HG03354 (cell line): ENCODE measurements at regions not wholly inside any gene's neighbourhood (a gene's known extent, or its start where the extent isn't known, plus 50 kb on each side); places are given as distances from the start of the nearest gene placed in this dataset.

ENCODE experiments used
- ATAC-seq: cut with Tn5 transposase; IDR thresholded peaks from one replicate; pipeline ENCODE4 v1.9.1; 2021; ENCODE audit warnings: mild to moderate bottlenecking; ENCODE audit not compliant: unreplicated experiment, poor library complexity, severe bottlenecking

DNA sequence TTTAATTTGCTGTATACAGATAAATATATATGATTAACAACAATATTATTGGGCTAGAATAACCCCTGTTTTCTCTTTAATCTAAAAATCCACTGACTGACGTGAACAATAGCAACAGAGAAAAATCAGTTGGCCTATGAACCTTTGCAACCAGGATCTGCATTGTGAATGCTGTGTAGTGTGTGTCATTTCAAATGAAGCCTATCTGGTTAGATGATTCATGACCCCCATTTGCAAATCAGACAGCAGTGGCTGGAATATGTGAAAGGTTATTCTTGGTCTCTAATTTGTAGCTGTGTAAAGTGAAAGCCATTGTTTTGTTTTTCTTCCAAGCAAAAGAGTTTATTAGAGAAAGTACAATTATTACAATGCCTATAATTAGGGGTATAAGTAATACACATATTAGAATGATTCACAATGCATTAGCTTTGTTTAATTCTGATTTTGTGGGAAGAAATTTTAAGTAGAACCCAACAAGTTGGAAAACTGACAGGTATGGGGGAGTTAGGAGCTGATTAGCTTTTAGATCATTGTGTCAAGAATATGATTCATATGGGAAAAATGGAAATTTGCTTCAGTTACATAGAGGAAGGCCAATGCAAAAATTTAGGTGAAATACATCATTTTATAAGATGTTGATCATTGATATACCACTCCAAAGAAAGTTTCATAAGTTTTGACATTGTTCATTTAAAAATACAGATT, 1362.2 kb upstream of the TMEFF2 start:
- no peak for ATAC-seq

DNA sequence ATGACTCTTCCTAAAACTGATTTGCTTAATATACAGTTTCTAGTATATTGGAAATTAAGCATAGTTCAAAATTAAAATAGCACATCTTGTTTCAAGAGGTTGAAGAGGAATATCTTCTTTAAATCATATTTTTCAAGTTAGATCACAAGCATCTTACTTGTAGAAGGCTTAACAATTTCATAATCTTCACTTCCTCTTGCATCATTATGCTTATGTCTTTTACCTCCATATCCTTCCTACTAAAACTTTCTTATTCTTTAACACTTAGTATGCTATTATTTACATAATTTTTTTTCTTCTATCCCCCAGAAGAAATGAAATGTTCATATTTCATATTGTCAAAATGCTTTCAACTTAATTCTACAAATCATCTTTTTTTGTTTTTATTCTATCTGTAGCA, 1354.9 kb upstream of the TMEFF2 start:
- no peak for ATAC-seq

DNA sequence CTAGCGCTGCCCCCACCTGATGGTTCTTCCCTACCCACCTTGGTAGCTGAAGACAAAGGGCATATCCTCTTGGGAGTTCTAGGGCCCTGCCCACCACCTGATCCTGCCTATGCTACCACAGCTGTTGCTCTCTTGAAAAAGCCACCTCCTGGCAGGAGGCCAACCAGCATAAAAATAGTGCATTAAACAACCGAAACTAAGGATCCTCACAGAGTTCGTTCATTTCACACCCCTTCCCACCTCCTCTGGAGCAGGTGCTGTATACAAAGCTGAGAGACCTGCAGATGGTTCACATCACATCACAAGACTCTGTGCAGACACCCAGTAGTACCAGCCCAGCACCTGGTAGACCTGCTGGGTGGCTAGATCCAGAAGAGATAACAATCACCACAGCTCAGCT, 1348.0 kb upstream of the TMEFF2 start:
- ATAC-seq = no peak

DNA sequence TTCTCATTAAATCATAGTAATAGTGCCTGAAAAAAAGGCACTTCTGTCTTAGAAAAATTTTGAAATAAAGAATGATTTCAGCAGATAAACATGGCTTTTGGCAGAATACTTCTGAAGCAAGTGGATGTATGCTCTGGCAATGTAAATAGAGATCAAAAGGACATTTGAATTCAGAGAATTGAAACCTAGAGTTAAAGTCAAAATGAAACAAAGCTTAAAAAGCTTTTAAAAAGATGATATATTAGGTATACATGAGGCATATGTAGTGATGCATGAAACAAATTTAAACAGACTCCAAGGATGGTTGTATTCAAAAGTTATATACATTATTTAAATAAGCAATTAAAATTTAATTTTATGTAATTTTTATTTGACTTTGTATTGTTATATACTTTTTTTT, 1344.5 kb upstream of the TMEFF2 start:
- peak; percentile 91 for ATAC-seq

DNA sequence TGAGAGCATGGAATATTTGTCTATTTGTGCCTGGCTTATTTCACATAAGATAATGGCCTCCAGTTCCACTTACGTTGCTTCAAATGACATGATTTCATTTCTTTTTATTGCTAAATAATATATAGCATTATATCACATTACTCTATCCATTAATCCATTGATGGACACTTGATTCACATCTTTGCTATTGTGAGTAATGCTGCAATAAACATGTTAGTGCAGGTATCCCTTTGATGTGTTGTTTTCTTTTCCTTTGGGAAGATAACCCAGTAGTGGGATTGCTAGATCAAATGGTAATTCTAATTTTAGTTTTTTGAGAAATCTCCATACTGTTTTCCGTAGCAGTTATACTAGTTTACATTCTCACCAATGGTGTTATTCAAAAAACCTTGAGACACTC, 1343.3 kb upstream of the TMEFF2 start:
- no peak for ATAC-seq

DNA sequence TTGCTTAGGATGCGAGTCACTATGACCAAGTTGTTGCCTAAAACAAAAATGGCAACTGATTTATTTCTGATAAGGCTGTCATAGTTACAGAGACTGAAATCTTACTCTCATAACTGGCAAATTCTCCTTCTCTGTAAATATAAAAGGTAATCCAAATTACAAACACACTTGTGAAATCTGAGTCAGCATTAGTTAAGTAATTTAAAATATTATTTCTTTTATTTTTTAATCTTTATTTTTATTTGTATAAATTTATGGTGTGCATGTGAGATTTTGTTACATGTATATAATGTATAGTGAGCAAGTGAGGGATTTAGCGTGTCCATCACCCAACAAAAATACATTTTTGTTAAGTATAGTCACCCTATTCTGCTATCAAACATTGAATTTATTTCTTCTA, 1342.8 kb upstream of the TMEFF2 start:
- no peak for ATAC-seq

DNA sequence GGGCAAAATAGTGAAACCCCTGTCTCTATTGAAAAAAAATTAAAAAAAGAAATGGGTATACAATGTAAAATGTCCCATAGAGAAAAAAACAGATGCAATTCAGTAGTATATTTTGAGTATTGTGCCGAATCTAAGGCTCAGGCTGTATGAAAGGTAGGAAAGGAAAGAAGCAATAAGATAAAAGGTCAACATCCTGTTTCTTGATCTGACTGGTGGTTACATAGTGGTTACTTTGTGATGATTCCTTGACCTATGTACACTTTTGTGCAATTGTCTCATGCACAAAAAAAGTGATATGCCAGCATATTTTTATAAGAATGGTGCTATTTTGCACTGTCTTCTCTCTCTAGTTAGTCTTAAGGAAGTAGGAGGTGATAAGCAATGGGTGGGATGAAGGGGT, 1333.7 kb upstream of the TMEFF2 start:
- no peak for ATAC-seq

DNA sequence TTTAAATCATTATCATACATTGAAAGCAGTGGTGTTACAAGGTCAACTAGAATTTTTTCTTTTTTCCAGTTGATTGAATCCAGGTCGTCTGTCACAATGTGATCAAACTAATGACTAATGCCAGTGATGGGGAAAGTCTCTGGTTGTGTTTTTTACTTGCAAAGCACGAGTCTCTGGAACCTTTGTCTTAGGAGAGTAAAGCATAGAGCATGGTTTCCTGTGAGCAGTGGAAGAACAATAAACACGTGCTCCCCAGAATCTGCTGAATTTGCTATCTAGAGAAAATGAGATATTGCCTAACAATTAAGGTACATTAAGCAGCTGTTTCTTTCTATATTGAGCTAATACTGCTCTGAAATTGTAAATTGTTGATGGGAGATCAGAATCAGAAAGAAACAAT, 1332.4 kb upstream of the TMEFF2 start:
- no peak for ATAC-seq

DNA sequence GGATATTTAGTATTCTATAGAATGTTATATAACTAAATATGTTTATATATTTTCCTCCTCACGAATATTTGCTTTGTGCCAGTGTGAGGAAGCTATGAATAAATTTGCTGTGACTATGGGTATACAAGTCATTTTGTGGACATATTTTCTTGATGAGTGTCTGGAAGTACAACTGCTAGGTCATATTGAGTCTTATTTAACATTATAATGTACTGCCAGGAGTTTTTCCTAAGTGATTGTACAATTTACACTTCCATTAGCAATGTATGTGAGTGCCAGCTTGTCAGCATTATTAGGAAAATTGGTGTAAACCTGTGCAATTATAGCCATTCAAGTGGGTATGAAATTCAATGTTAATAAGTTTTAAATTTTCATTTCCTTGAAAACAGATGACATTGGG, 1328.9 kb upstream of the TMEFF2 start:
- ATAC-seq = no peak

DNA sequence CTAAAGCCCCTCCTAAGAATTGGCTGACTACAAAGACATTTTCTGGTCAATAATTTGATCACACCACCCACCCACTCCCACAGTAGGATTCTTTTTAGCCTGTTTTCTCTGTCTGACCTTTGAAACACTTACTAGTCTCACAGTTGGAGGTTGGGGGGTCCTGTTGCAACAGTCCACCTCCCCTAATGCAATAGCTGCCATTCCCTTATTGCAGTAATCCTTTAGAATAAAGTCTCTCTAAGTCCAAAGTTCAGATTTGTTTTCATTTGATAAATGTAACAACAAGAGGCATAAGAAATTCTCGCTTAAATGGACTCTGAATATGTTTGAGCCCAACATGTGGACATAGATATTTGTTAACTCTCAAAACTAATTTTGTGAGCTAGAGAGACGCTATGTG, 1326.8 kb upstream of the TMEFF2 start:
- no peak for ATAC-seq

DNA sequence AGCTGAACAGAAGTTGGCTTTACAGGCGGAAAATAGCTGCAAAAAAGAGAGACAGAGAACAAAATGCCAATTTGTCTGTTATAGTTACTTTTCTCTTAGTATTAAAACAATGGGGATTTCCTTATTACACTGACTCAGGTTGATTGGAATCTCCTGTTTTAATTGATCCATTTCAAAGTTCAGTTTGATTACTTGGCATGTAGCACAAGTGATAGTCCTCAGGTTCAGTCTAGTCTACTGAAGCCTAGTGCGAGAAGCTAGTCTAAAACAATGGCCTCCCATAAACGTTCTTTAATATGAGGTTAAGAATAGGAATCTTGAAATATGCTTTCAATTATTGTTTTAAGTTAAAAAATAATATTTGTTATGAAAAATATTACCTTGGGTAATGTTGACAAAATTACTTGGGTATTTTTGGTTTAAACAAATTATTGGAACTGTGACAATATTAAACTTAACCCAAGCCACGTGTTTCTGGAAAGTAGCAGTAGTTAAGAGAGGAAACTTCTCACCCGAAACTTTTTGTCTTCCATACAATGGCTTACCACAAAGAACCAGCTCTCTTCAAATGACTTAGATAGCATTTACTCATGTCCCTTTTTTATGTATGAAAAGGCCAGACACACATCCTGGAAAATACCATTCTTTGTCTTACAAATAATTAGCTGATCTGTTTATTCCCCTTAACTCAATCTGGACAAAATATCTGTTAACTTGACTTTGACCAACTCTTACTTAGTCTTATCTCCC, 1326.2 kb upstream of the TMEFF2 start:
- ATAC-seq = no peak

DNA sequence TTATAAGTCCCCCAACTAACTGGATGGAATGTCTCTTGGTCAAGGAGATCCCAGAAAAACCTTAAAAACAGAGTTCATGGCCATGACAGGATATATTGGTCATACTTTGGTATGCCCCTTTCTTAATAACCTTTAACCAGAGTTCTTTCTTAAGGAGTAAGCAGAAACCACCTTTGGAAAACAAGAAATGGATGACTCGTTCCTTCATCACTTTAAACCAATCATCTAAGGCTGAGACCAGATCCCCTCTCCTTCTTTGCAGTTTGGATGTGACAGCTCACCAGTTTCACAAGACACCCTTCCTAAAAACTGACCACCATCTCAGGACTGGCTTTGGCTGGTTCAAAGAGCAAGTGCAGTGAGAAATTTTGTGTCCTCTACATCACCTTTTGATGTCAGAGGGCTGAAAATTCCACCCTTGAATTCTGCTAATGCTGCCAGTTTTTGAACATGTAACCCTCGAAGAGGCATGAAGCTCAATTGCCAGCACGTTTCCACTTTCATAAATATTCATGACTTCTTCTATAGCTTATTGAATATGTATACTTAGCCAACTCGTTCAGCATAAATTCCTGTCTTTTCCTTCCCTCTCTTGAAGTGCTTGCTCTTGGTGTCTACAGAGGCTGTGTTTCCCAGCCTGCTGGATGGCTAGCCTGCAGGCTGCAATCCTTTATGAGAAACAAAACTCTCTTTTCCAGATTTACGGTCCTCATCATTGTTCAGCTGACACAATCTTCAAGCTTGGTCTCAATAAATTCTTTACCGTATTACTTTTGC, 1323.5 kb upstream of the TMEFF2 start:
- no peak for ATAC-seq

DNA sequence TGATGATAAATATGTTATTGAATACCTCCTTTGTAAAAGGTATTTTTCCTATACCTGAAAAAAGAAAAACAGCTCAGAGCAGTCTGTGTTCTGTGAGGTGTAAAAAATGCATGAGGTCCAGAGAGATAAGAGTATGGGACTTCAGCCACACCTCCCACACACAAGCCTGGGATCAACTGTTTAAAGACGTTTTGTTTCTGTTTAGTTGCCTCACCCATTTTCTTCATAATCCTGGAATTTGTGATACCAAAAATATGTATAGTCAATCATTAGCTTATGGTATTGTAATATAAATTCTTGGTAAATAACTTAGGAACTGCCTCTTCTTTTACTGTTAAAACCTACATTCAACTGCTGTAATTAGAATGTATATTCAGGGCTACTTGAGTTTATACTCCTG, 1322.9 kb upstream of the TMEFF2 start:
- no peak for ATAC-seq

DNA sequence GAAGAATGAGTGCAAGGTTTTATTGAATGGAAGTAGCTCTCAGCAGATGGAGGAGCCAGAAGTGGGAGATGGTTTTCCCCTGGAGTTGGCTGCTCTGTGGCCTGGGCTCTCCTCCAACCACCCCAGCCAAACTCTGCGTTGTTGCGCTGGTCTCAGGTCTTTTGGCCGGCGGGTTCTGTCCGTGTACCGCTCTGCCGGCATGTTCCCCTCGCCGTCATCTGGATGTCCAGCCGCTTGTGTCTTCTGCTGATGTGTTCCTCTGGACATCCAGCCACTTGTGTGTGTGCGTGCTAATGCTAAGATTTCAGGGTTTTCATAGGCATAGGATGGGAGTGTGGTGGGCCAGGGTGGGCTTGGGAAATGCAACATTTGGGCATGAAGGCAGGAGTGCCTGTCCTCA, 1311.3 kb upstream of the TMEFF2 start:
- ATAC-seq = no peak

DNA sequence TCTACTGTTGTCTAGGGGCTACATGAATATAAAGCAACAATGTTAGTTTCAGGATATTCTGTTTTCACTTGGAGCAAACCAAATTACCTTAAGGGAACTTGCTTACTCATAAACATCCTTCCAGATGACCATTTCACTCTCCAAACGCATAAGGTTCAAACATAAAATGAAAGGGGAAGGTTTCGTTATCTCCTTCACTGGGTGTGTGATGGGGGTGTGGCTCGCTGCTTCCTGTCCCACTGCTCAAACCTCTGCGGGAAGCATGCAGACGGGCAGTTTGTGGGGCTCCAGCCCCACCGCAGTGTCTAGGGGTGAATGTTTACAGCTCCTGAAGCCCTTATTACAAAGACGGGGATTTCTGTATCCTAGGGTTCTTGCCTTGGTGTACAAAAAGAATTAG, 1310.9 kb upstream of the TMEFF2 start:
- no peak for ATAC-seq

DNA sequence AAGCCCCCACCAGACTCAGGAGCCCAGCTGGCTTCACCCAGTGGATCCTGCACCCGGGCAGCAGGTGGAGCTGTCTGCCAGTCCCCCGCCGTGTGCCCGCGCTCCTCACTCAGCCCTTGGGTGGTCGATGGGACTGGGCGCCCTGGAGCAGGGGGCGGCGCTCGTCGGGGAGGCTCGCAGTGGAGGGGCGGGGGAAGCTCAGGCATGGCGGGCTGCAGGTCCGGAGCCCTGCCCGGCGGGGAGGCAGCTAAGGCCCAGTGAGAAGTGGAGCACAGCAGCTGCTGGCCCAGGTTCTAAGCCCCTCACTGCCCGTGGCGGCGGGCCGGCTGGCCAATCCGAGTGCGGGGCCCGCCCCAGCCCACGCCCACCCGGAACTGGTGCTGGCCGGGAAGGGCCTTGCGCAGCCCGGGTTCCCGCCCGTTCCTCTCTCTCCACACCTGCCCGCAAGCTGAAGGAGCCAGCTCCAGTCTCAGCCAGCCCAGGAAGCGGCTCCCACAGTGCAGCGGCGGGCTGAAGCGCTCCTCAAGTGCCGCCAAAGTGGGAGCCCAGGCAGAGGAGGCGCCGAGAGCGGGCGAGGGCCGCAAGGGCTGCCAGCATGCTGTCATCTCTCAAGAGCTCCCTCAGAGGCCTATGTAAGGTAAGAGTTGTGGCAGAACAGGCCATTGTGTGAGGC, 1307.8 kb upstream of the TMEFF2 start:
- ATAC-seq = no peak

DNA sequence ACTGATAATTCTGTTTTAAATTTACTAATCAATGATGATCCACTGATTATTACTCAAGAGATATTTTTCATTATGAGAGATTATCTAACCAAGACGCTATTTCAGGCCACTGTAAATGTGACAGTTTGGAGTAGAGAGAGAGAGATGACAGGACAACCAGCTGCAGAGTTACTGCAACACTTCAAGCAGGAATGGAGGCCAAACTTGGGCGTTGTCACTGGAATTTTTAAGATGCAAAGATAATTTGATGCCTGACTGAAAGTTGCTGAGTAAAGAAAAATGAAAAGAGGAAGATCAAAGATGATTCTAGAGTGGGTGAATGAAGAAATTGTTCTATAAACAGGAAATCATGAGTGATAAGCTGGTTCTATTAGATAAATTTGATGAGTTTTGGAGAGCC, 1302.1 kb upstream of the TMEFF2 start:
- ATAC-seq = no peak

DNA sequence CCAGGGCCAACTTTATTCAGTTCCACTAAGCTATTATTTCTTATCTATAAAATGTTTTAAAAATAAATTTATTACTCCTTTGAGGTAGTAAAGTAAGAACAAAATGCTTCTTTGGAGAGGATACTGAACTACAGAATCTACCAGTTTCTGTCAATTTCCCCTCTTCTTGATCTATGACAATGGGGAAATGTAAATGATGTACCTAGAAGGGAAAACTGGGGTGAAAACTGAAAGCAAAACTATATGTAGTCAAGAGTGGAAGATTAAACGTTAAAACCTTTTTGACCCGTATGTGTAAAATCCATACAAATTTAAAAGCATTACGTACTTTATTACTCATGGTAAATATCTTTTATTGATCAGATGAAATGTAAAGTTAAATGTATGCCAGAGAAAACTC, 1287.8 kb upstream of the TMEFF2 start:
- peak; percentile 98 for ATAC-seq

DNA sequence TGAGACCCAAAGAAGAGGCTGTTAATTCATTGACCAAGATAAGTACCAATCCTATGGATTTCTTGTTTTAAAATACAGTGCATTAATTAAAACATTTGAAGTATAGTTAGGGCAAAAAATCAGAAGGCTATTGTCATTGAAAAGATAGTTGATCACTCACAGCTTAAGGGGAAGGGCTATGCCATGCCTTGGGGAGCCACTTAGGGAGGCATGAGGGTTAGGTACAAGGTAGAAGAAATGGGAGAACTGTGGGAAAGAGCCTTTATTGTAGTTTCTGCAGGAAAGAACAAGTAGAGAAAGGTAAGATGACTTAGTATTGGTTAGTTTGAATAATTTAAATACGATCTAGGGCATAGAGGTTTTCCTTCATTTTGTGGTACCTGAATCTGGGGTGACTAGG, 1285.5 kb upstream of the TMEFF2 start:
- no peak for ATAC-seq

DNA sequence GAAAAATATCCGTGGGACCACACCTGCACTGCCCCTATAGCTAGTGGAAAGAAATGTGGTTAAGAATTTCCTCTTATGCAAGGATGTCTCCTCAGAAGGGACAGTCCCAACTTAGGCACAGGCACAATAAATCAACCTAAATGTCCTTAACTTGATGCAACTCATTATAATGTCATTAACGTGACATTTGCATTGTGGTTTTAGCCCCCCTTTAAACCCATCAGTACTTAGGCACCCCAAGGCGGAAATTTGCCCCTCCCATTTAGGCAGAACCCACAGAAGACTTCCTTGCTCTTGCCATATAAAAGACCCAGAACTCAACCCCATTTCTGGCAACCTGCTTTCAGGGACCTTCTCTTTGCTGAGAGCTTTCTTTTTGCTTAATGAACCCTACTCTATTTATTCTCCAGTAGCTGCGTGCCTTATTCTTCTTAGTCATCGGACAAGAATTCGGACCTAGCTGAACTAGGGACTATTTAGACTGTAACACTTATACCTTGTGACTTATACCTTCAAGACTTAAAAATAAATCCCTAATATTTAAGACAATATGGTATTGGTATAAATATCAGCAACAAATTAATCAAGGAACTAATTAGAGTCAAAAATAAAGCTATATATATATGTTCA, 1281.6 kb upstream of the TMEFF2 start:
- ATAC-seq = peak; percentile 39
